GM21515 (cell line): ENCODE measurements at regions not wholly inside any gene's neighbourhood (a gene's known extent, or its start where the extent isn't known, plus 50 kb on each side); places are given as distances from the start of the nearest gene placed in this dataset.

Source experiments
- ATAC-seq: cut with Tn5 transposase; IDR thresholded peaks from one replicate; pipeline ENCODE4 v1.9.1; 2021; ENCODE audit not compliant: unreplicated experiment

- ATAC-seq: no peak
These were observed 1404.0 kb downstream of the AACS start for GRCh38 chr12:126469211-126469610.

- no peak for ATAC-seq
These were observed 1409.5 kb downstream of the AACS start for GRCh38 chr12:126474703-126475102.

- ATAC-seq: no peak
These were observed 1415.2 kb downstream of the AACS start for GRCh38 chr12:126480451-126480850.

- no peak for ATAC-seq
These were observed 1416.5 kb downstream of the AACS start for GRCh38 chr12:126481688-126482087.

- ATAC-seq: no peak
These were observed 1417.1 kb downstream of the AACS start for GRCh38 chr12:126482238-126482889.

- ATAC-seq: no peak
These were observed 1418.2 kb downstream of the AACS start for GRCh38 chr12:126483145-126484068.

GRCh38 chr12:126487431-126487980, 1422.3 kb downstream of the AACS start:
- ATAC-seq: no peak

- no peak for ATAC-seq
These were observed 1423.6 kb downstream of the AACS start for GRCh38 chr12:126488806-126489205.

- ATAC-seq: no peak
These were observed 1426.9 kb downstream of the AACS start for GRCh38 chr12:126492181-126492580.

- ATAC-seq: no peak
These were observed 1428.3 kb downstream of the AACS start for GRCh38 chr12:126493366-126494108.

- ATAC-seq: no peak
These were observed 1431.0 kb downstream of the AACS start for GRCh38 chr12:126496201-126496600.

- ATAC-seq: no peak
These were observed 1441.4 kb downstream of the AACS start for GRCh38 chr12:126506426-126507182.

GRCh38 chr12:126507231-126507630, 1442.0 kb downstream of the AACS start:
- ATAC-seq: no peak

GRCh38 chr12:126509572-126509971, 1444.3 kb downstream of the AACS start:
- ATAC-seq: no peak

- ATAC-seq: no peak
These were observed 1445.4 kb downstream of the AACS start for GRCh38 chr12:126510630-126511029.

- no peak for ATAC-seq
These were observed 1448.0 kb downstream of the AACS start for GRCh38 chr12:126512916-126513913.

- ATAC-seq: no peak
These were observed 1453.5 kb downstream of the AACS start for GRCh38 chr12:126518596-126519200.

GRCh38 chr12:126519833-126520232, 1454.6 kb downstream of the AACS start:
- no peak for ATAC-seq

GRCh38 chr12:126523891-126524290, 1458.7 kb downstream of the AACS start:
- ATAC-seq: no peak
